Endothelial cell (in vitro differentiated cells): ENCODE measurements at regions not wholly inside any gene's neighbourhood (a gene's known extent, or its start where the extent isn't known, plus 50 kb on each side); places are given as distances from the start of the nearest gene placed in this dataset.

ENCODE experiments used
- DNase-seq: peaks from one replicate; pipeline ENCODE4 v3.0.0; 2021; ENCODE audit warnings: low spot score
- H3K27ac Mint-ChIP-seq: one replicate; pipeline ENCODE4 v1.8.0; 2021; ENCODE audit warnings: mixed read lengths, inconsistent platforms; ENCODE audit not compliant: unreplicated experiment
- H3K27me3 Mint-ChIP-seq: one replicate; pipeline ENCODE4 v1.8.0; 2021; ENCODE audit warnings: mild to moderate bottlenecking, moderate library complexity, mixed read lengths, inconsistent platforms; ENCODE audit not compliant: unreplicated experiment
- H3K36me3 Mint-ChIP-seq: one replicate; pipeline ENCODE4 v1.8.0; 2021; ENCODE audit warnings: mild to moderate bottlenecking, low read depth, mixed read lengths, inconsistent platforms; ENCODE audit not compliant: unreplicated experiment
- H3K4me1 Mint-ChIP-seq: one replicate; pipeline ENCODE4 v1.8.0; 2021; ENCODE audit warnings: mild to moderate bottlenecking, mixed read lengths, inconsistent platforms; ENCODE audit not compliant: unreplicated experiment
- H3K4me3 Mint-ChIP-seq: one replicate; pipeline ENCODE4 v1.8.0; 2021; ENCODE audit warnings: mild to moderate bottlenecking, mixed read lengths, inconsistent platforms; ENCODE audit not compliant: unreplicated experiment
- H3K9me3 Mint-ChIP-seq: one replicate; pipeline ENCODE4 v1.8.0; 2021; ENCODE audit warnings: mixed read lengths, inconsistent platforms; ENCODE audit not compliant: unreplicated experiment
- TF ChIP-seq, protein P1 (sequence below): fragments of 200-600 bp; sonication (generic); IDR thresholded peaks from one replicate; pipeline ENCODE4 v1.5.0; 2021; ENCODE audit warnings: antibody characterized with exemption; ENCODE audit not compliant: unreplicated experiment

DNA sequence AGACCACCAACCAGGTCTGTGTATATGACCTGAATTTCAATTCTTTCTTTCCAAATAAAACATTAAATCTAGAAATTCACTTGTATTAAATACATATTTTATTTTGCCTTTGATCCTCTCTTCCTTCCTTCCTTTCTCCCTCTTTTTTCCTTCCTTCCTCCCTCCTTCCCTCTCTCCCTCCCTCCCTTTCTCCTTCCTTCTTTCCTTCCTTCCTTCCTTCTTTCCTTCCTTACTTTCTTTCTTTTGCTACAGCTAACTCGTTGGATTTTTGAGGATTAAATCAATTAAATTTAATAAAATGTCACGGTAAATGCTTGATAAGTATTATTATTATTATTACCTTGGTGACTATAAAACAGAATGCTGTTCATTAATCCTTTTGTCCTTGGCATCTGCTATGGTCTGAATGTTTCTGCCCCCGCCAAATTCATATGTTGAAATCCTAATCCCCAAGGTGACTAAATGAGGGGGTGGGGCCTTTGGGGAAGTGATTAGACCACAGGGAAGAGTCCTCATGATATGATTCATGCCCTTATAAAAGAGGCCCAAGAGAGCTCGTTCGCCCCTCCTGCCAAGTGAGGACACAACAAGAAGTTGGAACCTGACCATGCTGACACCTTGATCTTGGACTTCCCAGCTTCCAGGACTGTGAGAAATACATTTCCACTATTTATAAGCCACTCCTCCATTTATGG, 67.6 kb upstream of the BTBD3 start:
- Mint-ChIP-seq H3K4me3 (no peak overlapping the region), H3K27ac (no peak overlapping the region), H3K36me3 (no peaks in the 10 kb centered on the region), H3K27me3 (no peaks in the 10 kb centered on the region), H3K9me3 (no peaks in the 10 kb centered on the region), H3K4me1 (no peaks in the 10 kb centered on the region)
- no peak for DNase-seq
- TF ChIP-seq, protein P1, sequence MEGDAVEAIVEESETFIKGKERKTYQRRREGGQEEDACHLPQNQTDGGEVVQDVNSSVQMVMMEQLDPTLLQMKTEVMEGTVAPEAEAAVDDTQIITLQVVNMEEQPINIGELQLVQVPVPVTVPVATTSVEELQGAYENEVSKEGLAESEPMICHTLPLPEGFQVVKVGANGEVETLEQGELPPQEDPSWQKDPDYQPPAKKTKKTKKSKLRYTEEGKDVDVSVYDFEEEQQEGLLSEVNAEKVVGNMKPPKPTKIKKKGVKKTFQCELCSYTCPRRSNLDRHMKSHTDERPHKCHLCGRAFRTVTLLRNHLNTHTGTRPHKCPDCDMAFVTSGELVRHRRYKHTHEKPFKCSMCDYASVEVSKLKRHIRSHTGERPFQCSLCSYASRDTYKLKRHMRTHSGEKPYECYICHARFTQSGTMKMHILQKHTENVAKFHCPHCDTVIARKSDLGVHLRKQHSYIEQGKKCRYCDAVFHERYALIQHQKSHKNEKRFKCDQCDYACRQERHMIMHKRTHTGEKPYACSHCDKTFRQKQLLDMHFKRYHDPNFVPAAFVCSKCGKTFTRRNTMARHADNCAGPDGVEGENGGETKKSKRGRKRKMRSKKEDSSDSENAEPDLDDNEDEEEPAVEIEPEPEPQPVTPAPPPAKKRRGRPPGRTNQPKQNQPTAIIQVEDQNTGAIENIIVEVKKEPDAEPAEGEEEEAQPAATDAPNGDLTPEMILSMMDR: no peak

DNA sequence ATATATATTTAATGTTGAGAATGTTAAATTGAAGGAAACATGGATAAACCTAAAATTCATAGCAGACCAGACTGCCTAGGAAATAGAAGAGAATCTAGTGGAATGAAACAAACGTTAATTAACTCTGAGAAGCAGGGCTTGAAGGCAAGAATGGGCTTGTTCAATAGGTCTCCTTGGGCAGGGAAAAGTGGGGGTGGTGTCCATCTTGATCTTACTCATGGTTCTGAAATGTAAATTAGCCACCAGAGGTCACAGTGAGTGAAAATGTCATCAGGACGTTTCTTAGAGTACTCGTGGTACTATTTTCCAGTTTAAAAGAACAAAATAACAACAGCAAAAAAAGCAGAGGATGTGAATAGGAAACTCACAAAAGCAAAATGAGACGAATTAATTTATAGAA, 66.8 kb upstream of the BTBD3 start:
- no peak overlapping the region for H3K4me3 Mint-ChIP-seq
- no peak for DNase-seq
- H3K36me3 Mint-ChIP-seq: no peaks in the 10 kb centered on the region
- H3K27me3 Mint-ChIP-seq: no peaks in the 10 kb centered on the region
- no peaks in the 10 kb centered on the region for H3K9me3 Mint-ChIP-seq
- no peaks in the 10 kb centered on the region for H3K4me1 Mint-ChIP-seq
- H3K27ac Mint-ChIP-seq: no peak overlapping the region
- TF ChIP-seq, protein P1: no peak

DNA sequence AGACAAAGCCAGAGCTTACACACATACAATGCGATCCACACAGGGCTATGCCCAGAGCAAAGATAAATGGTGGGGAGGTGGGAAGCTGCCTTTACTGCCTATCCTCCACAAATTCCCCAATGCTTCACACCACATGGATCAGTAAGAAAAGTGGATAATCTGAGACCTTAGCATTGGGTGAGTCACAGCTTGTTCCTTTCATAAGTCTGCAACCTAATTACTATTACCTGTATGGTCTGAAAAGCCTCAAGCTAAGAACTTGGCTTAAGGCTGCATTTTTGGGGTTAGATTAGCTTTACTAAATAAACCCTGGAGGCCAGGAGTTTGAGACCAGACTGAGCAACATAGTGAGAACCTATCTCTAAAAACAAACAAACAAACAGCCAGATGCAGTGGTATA, 66.0 kb upstream of the BTBD3 start:
- Mint-ChIP-seq H3K4me3 (no peak overlapping the region), H3K27ac (no peak overlapping the region), H3K4me1 (no peaks in the 10 kb centered on the region), H3K36me3 (no peaks in the 10 kb centered on the region), H3K9me3 (no peaks in the 10 kb centered on the region), H3K27me3 (no peaks in the 10 kb centered on the region)
- no peak for DNase-seq
- TF ChIP-seq, protein P1: no peak

DNA sequence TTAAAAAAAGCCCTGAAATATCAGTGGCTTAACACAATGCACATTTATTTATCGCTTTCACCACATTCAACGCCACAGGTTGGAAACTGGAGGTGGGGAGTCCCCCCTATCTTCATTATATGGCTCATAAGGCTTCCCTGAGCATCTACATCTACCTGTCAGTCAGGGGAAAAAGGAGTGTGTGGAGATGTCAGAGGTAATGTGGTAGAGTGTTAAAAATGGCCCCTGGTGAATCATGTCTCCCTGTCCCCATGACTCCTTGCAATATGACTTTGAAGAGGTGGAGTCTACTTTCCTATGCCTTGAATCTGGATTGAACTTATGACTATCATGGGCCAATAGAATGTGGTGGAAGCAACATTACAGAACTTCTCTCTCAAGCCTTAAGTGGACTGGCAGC, 65.5 kb upstream of the BTBD3 start:
- no peaks in the 10 kb centered on the region for H3K27me3 Mint-ChIP-seq
- no peaks in the 10 kb centered on the region for H3K36me3 Mint-ChIP-seq
- no peaks in the 10 kb centered on the region for H3K4me1 Mint-ChIP-seq
- H3K4me3 Mint-ChIP-seq: no peak overlapping the region
- DNase-seq: no peak
- TF ChIP-seq, protein P1: no peak
- no peaks in the 10 kb centered on the region for H3K9me3 Mint-ChIP-seq
- H3K27ac Mint-ChIP-seq: no peak overlapping the region

DNA sequence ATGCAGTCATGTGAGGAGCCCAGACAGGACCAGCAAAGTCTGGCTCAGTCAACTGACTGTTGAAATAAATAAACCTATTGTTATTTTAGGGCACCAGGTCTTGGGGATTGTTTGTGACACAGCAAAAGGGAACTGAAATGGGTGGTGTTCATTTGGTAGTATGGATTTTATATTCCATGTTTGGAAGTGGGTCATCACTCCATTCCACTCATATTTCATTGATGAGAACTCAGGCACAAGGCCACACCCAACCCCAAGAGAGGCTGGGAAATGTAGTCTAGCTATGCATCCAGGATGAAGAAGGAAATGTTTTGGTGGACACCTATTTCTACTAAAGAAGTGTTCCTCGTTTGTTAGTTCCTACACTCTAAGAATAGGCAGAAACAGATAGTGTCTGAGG, 64.9 kb upstream of the BTBD3 start:
- no peaks in the 10 kb centered on the region for H3K27me3 Mint-ChIP-seq
- H3K36me3 Mint-ChIP-seq: no peaks in the 10 kb centered on the region
- no peaks in the 10 kb centered on the region for H3K4me1 Mint-ChIP-seq
- no peak for DNase-seq
- no peak overlapping the region for H3K27ac Mint-ChIP-seq
- H3K4me3 Mint-ChIP-seq: no peak overlapping the region
- H3K9me3 Mint-ChIP-seq: no peaks in the 10 kb centered on the region
- TF ChIP-seq, protein P1: no peak
